CD14-positive monocyte (primary cell): ENCODE measurements at regions not wholly inside any gene's neighbourhood (a gene's known extent, or its start where the extent isn't known, plus 50 kb on each side); places are given as distances from the start of the nearest gene placed in this dataset.
A peak's percentile ranks its signal among the peaks of the same experiment; 100 is the strongest.

Experiments used
- DNase-seq, 3 donors: peaks; one replicate each; pipeline ENCODE4 v3.0.0-alpha.2; 2011 to 2022
- H2AFZ ChIP-seq: 2 replicates; pipeline ENCODE4 v1.6.0; 2012; ENCODE audit warnings: mild to moderate bottlenecking, low read depth, low read length, inconsistent platforms; ENCODE audit not compliant: insufficient read depth, poor library complexity, severe bottlenecking
- H3K27ac ChIP-seq, 2 donors: 1 replicate in 1 of 2; 2 replicates in 1 of 2; pipeline ENCODE4 v1.5.1; 2012 to 2013; ENCODE audit warnings: low read length in 2 of 2, control low read depth in 1 of 2, inconsistent platforms in 1 of 2, low read depth in 1 of 2, mild to moderate bottlenecking in 1 of 2
- H3K27me3 ChIP-seq, 2 donors: one replicate each; pipeline versions ENCODE4 v1.6.0 to v1.6.1; 2011 to 2013; ENCODE audit warnings: low read length in 2 of 2; ENCODE audit not compliant: control insufficient read depth in 2 of 2, insufficient read depth in 2 of 2
- H3K36me3 ChIP-seq, 2 donors: replicated peaks in 1 of 2; 1 replicate in 1 of 2; 2 replicates in 1 of 2; pipeline versions ENCODE4 v1.5.1 to v1.6.1; 2012 to 2013; ENCODE audit warnings: low read length in 2 of 2, control low read depth in 1 of 2, inconsistent platforms in 1 of 2, mild to moderate bottlenecking in 1 of 2; ENCODE audit not compliant: insufficient read depth in 2 of 2, control insufficient read depth in 1 of 2
- H3K4me1 ChIP-seq, 2 donors: 1 replicate in 1 of 2; 2 replicates in 1 of 2; pipeline versions ENCODE4 v1.5.1 to v1.6.1; 2012 to 2013; ENCODE audit warnings: low read length in 2 of 2, control low read depth in 1 of 2, inconsistent platforms in 1 of 2, mild to moderate bottlenecking in 1 of 2, moderate library complexity in 1 of 2; ENCODE audit not compliant: insufficient read depth in 2 of 2, control insufficient read depth in 1 of 2
- H3K4me2 ChIP-seq: replicated peaks from 2 replicates; pipeline ENCODE3; 2012; ENCODE audit warnings: low read length, moderate library complexity, mild to moderate bottlenecking; ENCODE audit not compliant: poor library complexity, severe bottlenecking; ENCODE audit errors: extremely low read depth
- H3K4me3 ChIP-seq, 3 experiments: fragments of 200-600 bp in 1 of 3; sonication (generic) in 1 of 3; replicated peaks in 1 of 3; 1 replicate in 2 of 3; 2 replicates in 1 of 3; pipeline ENCODE4 v1.5.1; 2011 to 2013; ENCODE audit warnings: low read length in 3 of 3, mild to moderate bottlenecking in 3 of 3, control low read depth in 2 of 3, low read depth in 2 of 3, inconsistent platforms in 1 of 3, moderate library complexity in 1 of 3
- H3K79me2 ChIP-seq: 2 replicates; pipeline ENCODE4 v1.6.0; 2012; ENCODE audit warnings: mild to moderate bottlenecking, control low read depth, inconsistent platforms, low read length, moderate library complexity; ENCODE audit not compliant: insufficient read depth
- H3K9ac ChIP-seq: 2 replicates; pipeline ENCODE4 v1.6.0; 2017; ENCODE audit warnings: low read length, mild to moderate bottlenecking; ENCODE audit not compliant: insufficient read depth, poor library complexity, severe bottlenecking
- H3K9me3 ChIP-seq, 2 donors: replicated peaks in 1 of 2; 1 replicate in 1 of 2; 2 replicates in 1 of 2; pipeline versions ENCODE4 v1.5.1 to v1.6.1; 2012 to 2013; ENCODE audit warnings: low read length in 2 of 2, control low read depth in 1 of 2; ENCODE audit not compliant: control insufficient read depth in 1 of 2, insufficient read depth in 1 of 2
- H4K20me1 ChIP-seq: 2 replicates; pipeline ENCODE4 v1.6.0; 2012; ENCODE audit warnings: mild to moderate bottlenecking, low read length, control low read depth, moderate library complexity; ENCODE audit not compliant: insufficient read depth
- H3K27ac Mint-ChIP-seq, 7 donors: one replicate each; pipeline ENCODE4 v1.8.0; 2020; ENCODE audit warnings: mild to moderate bottlenecking in 7 of 7, mixed read lengths in 7 of 7, moderate library complexity in 6 of 7, inconsistent platforms in 2 of 7
- H3K27me3 Mint-ChIP-seq, 3 donors: one replicate each; pipeline ENCODE4 v1.8.0; 2021 to 2022; ENCODE audit warnings: low read depth in 3 of 3, mild to moderate bottlenecking in 3 of 3, mixed read lengths in 3 of 3, moderate library complexity in 3 of 3, inconsistent platforms in 1 of 3
- H3K36me3 Mint-ChIP-seq, 2 donors: one replicate each; pipeline ENCODE4 v1.8.0; 2020; ENCODE audit warnings: mixed read lengths in 2 of 2, inconsistent platforms in 1 of 2, mild to moderate bottlenecking in 1 of 2
- H3K4me1 Mint-ChIP-seq: one replicate; pipeline ENCODE4 v1.8.0; 2020; ENCODE audit warnings: mild to moderate bottlenecking, mixed read lengths
- H3K4me3 Mint-ChIP-seq, 2 donors: one replicate each; pipeline ENCODE4 v1.8.0; 2020; ENCODE audit warnings: mild to moderate bottlenecking in 2 of 2, mixed read lengths in 2 of 2, moderate library complexity in 1 of 2
- H3K9me3 Mint-ChIP-seq, 7 donors: one replicate each; pipeline ENCODE4 v1.8.0; 2020 to 2022; ENCODE audit warnings: mixed read lengths in 7 of 7, mild to moderate bottlenecking in 6 of 7, moderate library complexity in 6 of 7, inconsistent platforms in 2 of 7
- CTCF ChIP-seq: fragments of 200-600 bp; IDR thresholded peaks from one replicate; pipeline ENCODE4 v1.8.0; 2022; ENCODE audit warnings: antibody characterized with exemption, mild to moderate bottlenecking
- WGBS: methylation state at CpG from one replicate; pipeline ENCODE4 v1.1.5; 2013; ENCODE audit warnings: missing lambda C conversion rate; ENCODE audit not compliant: insufficient coverage; 5-methylcytosine and 5-hydroxymethylcytosine counted together
- intact Hi-C, 2 donors: fragments of 100-400 bp; cut with micrococcal nuclease; formaldehyde crosslinking; loops; one replicate each; pipeline versions ENCODE4 v1.15.0 to v1.15.1; 2023

- no peak for DNase-seq
- TF ChIP-seq CTCF: no peak
- intact Hi-C loops: no loop called here
- Histone ChIP-seq H3K79me2 (no peaks in the 10 kb centered on the region), H3K4me2 (no peak overlapping the region), H3K4me3 (no peak overlapping the region), H3K36me3 (no peaks in the 10 kb centered on the region), H3K27ac (no peak overlapping the region), H4K20me1 (no peaks in the 10 kb centered on the region), H3K9me3 (peaks cover 0 to 4% of the 10 kb centered on the region in 2 donors), H2AFZ (no peak overlapping the region), H3K27me3 (no peaks in the 10 kb centered on the region), H3K4me1 (no peaks in the 10 kb centered on the region), H3K9ac (no peak overlapping the region)
- H3K27ac Mint-ChIP-seq: peak overlapping the region in 1 of 7 donors; percentile 65
- no peaks in the 10 kb centered on the region for H3K36me3 Mint-ChIP-seq
- H3K27me3 Mint-ChIP-seq: no peaks in the 10 kb centered on the region
- 94% methylated on average over 2 of the region's 3 CpGs for WGBS
- no peak overlapping the region for H3K4me3 Mint-ChIP-seq
- H3K9me3 Mint-ChIP-seq: peaks cover 2 to 16% (median 11%) of the 10 kb centered on the region in 7 donors
- H3K4me1 Mint-ChIP-seq: no peaks in the 10 kb centered on the region
Observed at GRCh38 chr4:155539746-155540145, 126.9 kb upstream of the GUCY1A1 start.

- H3K9me3 ChIP-seq: no peaks in the 10 kb centered on the region
- no peaks in the 10 kb centered on the region for H3K27me3 ChIP-seq
- Mint-ChIP-seq H3K27ac (no peak overlapping the region), H3K36me3 (no peaks in the 10 kb centered on the region), H3K27me3 (no peaks in the 10 kb centered on the region), H3K4me1 (no peaks in the 10 kb centered on the region), H3K9me3 (peaks cover 0 to 2% (median 0%) of the 10 kb centered on the region in 7 donors), H3K4me3 (no peak overlapping the region)
- no peak overlapping the region for H3K4me2 ChIP-seq
- H2AFZ ChIP-seq: no peak overlapping the region
- TF ChIP-seq CTCF: no peak
- no peaks in the 10 kb centered on the region for H4K20me1 ChIP-seq
- no peaks in the 10 kb centered on the region for H3K4me1 ChIP-seq
- H3K27ac ChIP-seq: no peak overlapping the region
- H3K36me3 ChIP-seq: no peaks in the 10 kb centered on the region
- intact Hi-C loops: no loop called here
- no CpG with 5 or more reads among the region's 2 CpGs for WGBS
- no peak overlapping the region for H3K9ac ChIP-seq
- H3K79me2 ChIP-seq: no peaks in the 10 kb centered on the region
- H3K4me3 ChIP-seq: no peak overlapping the region
- DNase-seq: no peak
Observed at GRCh38 chr4:155535802-155536454, 130.7 kb upstream of the GUCY1A1 start.
